Spleen (tissue), 11 donors: ENCODE measurements at regions not wholly inside any gene's neighbourhood (a gene's known extent, or its start where the extent isn't known, plus 50 kb on each side); places are given as distances from the start of the nearest gene placed in this dataset.

ENCODE experiments used
- DNase-seq: peaks from one replicate; pipeline ENCODE4 v3.0.0-alpha.2; 2020
- H3K27ac ChIP-seq, 8 donors: fragments of 200-600 bp; sonication (generic) in 7 of 8; 1 replicate in 4 of 8; 2 replicates in 4 of 8; pipeline versions ENCODE4 v1.5.0 to v1.8.0; 2016 to 2021; ENCODE audit warnings: inconsistent platforms in 4 of 8, mild to moderate bottlenecking in 4 of 8, moderate library complexity in 1 of 8
- H3K27me3 ChIP-seq, 7 donors: fragments of 200-600 bp; sonication (generic) in 6 of 7; replicated peaks in 1 of 7; 1 replicate in 4 of 7; 2 replicates in 3 of 7; pipeline versions ENCODE4 v1.5.0 to v1.8.0; 2016 to 2021; ENCODE audit warnings: inconsistent platforms in 3 of 7, mild to moderate bottlenecking in 1 of 7
- H3K36me3 ChIP-seq, 6 donors: fragments of 200-600 bp; sonication (generic) in 5 of 6; 1 replicate in 4 of 6; 2 replicates in 2 of 6; pipeline versions ENCODE4 v1.5.0 to v1.8.0; 2016 to 2021; ENCODE audit warnings: inconsistent platforms in 2 of 6
- H3K4me1 ChIP-seq, 6 donors: fragments of 200-600 bp; sonication (generic) in 5 of 6; 1 replicate in 3 of 6; 2 replicates in 3 of 6; pipeline versions ENCODE4 v1.5.0 to v1.8.0; 2016 to 2021; ENCODE audit warnings: inconsistent platforms in 3 of 6
- H3K4me3 ChIP-seq, 8 donors: fragments of 200-600 bp; sonication (generic) in 7 of 8; 1 replicate in 4 of 8; 2 replicates in 4 of 8; pipeline versions ENCODE4 v1.5.0 to v1.8.0; 2016 to 2021; ENCODE audit warnings: inconsistent platforms in 4 of 8, mild to moderate bottlenecking in 4 of 8, moderate library complexity in 2 of 8
- H3K9me3 ChIP-seq, 8 donors: fragments of 200-600 bp; sonication (generic) in 7 of 8; 1 replicate in 4 of 8; 2 replicates in 4 of 8; pipeline versions ENCODE4 v1.5.0 to v1.8.0; 2016 to 2021; ENCODE audit warnings: inconsistent platforms in 4 of 8
- CTCF ChIP-seq, 11 experiments: fragments of 200-600 bp in 7 of 11; fragments of 450-650 bp in 4 of 11; sonication (generic) in 4 of 11; IDR thresholded peaks in 8 of 11; conservative IDR thresholded peaks in 3 of 11; 1 replicate in 7 of 11; 2 replicates in 4 of 11; pipeline versions ENCODE4 v1.4.0 to v1.8.0; 2016 to 2021; ENCODE audit warnings: antibody characterized with exemption in 11 of 11, inconsistent platforms in 4 of 11, mild to moderate bottlenecking in 1 of 11
- POLR2A ChIP-seq, 3 donors: fragments of 450-650 bp; IDR thresholded peaks; one replicate each; pipeline ENCODE4 v1.5.1; 2017; ENCODE audit warnings: antibody characterized with exemption in 3 of 3, mild to moderate bottlenecking in 1 of 3
- POLR2AphosphoS5 ChIP-seq, 3 donors: sonication (generic); formaldehyde crosslinking; IDR thresholded peaks; one replicate each; pipeline ENCODE4 v1.5.1; 2017; ENCODE audit warnings: antibody characterized with exemption in 3 of 3
- WGBS, 5 donors: extraction: QIAGEN DNeasy Blood & Tissue Kit in 3 of 5; methylation state at CpG; one replicate each; pipeline versions ENCODE4 v1.1.5 to v1.1.7; 2013 to 2018; 5-methylcytosine and 5-hydroxymethylcytosine counted together
- intact Hi-C: fragments of 100-400 bp; cut with DNase I; formaldehyde crosslinking; loops from one replicate; pipeline ENCODE4 v1.15.0; 2023; ENCODE audit warnings: low total_unique reads
- donor health status: healthy with polysubstance abuse.
- donor health status: DM: no; HTN: no; CAD: no; lungs with moderate emphysema.
- donor health status: DM: no; HTN: no; CAD: no.
- donor health status: Bipolar disorder and iron deficiency.
- donor health status: healthy.
- donor health status: DM: no; HTN: no; CAD: no.
- donor health status: DM: yes; HTN: yes; CAD: no.

- TF ChIP-seq POLR2A (IDR thresholded peaks at IDR 0.05): no peak
- no peak for TF ChIP-seq POLR2AphosphoS5 (IDR thresholded peaks at IDR 0.05)
- TF ChIP-seq CTCF (IDR thresholded peaks at IDR 0.05 in 8 of 11, conservative IDR thresholded peaks at IDR 0.05 in 3 of 11): no peak
- Histone ChIP-seq H3K4me1 (no peaks in the 10 kb centered on the region), H3K36me3 (no peaks in the 10 kb centered on the region), H3K27ac (no peak overlapping the region), H3K27me3 (no peaks in the 10 kb centered on the region), H3K9me3 (peaks cover 0 to 8% (median 1%) of the 10 kb centered on the region in 8 donors), H3K4me3 (no peak overlapping the region)
- DNase-seq: no peak
- 48 to 72% (median 54%) methylated on average over 2 of the region's 2 CpGs for WGBS, 5 donors
- intact Hi-C loops: no loop called here
Observed at GRCh38 chr11:106152013-106152412, 74.6 kb downstream of the AASDHPPT start.

DNA sequence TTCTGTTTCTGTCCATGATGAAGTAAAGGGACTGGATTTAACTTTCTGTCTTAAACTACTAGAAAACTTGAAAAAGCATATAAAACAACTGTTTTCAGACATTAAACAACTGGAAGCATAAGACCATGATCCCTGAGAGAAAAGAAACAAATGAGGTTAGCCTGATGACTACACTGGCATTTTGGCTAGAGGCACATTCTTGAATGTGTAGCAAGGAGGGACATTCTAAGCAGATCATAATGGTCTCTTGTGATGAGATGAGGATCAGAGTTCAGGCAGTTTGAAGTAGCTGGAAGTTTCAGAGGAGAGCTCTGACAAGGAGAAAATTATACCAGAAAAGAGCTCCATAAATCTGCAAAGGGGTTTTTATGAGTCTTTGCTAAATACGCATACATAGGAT is 75.4 kb downstream of the AASDHPPT start:
- no peak for DNase-seq
- peaks cover 0 to under 1% (median 0%) of the 10 kb centered on the region in 8 donors for H3K9me3 ChIP-seq
- H3K4me1 ChIP-seq: no peaks in the 10 kb centered on the region
- H3K27me3 ChIP-seq: no peaks in the 10 kb centered on the region
- 0 to 5% (median 2%) methylated on average over 1 of the region's 1 CpG for WGBS, 5 donors
- no peaks in the 10 kb centered on the region for H3K36me3 ChIP-seq
- intact Hi-C loops: no loop called here
- no peak overlapping the region for H3K27ac ChIP-seq
- TF ChIP-seq POLR2AphosphoS5 (IDR thresholded peaks at IDR 0.05): no peak
- no peak for TF ChIP-seq CTCF (IDR thresholded peaks at IDR 0.05 in 8 of 11, conservative IDR thresholded peaks at IDR 0.05 in 3 of 11)
- TF ChIP-seq POLR2A (IDR thresholded peaks at IDR 0.05): no peak
- no peak overlapping the region for H3K4me3 ChIP-seq

DNA sequence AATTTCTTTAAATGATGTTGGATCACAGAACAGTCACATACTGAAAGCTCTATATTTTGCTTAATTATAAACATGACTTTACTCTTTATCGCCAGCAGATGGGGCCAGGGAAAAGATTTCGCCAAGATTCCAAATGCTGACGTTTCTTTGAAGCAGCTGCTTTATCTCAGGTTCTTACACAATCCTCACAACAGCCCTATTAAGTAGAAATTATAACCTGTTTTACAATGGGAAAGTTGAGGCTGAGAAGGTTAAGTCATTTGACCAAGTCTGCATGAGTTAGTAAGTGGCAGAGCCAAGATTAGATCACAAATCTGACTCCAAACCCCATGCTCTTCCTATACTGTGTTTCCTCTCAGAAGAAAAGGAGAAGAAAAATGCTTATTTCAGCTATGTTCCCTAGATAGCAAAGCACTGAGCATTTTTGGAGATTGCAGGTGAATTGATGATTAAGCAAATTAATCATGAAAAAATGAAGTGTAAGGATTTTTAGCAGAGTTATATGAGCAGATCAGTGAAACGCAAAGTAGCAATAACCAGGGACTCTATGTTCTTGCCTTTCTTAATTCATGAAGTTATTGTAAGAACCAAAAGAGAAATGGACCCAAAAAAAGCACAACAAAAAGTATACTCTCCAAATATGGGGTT is 79.0 kb downstream of the AASDHPPT start:
- Histone ChIP-seq H3K27me3 (no peaks in the 10 kb centered on the region), H3K9me3 (no peaks in the 10 kb centered on the region), H3K27ac (no peak overlapping the region), H3K4me1 (no peaks in the 10 kb centered on the region), H3K36me3 (no peaks in the 10 kb centered on the region), H3K4me3 (no peak overlapping the region)
- no peak for TF ChIP-seq POLR2AphosphoS5 (IDR thresholded peaks at IDR 0.05)
- TF ChIP-seq CTCF (IDR thresholded peaks at IDR 0.05 in 8 of 11, conservative IDR thresholded peaks at IDR 0.05 in 3 of 11): peak in 4 of 11 experiments; percentile 19 to 31 (median 24)
- 22 to 28% (median 25%) methylated on average over 4 of the region's 4 CpGs for WGBS, 5 donors
- intact Hi-C loops: no loop called here
- DNase-seq: no peak

GRCh38 chr11:106158406-106158805 is 80.9 kb downstream of the AASDHPPT start:
- intact Hi-C loops: no loop called here
- TF ChIP-seq POLR2A (IDR thresholded peaks at IDR 0.05): no peak
- no peak for TF ChIP-seq POLR2AphosphoS5 (IDR thresholded peaks at IDR 0.05)
- Histone ChIP-seq H3K9me3 (no peaks in the 10 kb centered on the region), H3K27me3 (no peaks in the 10 kb centered on the region), H3K4me1 (no peaks in the 10 kb centered on the region), H3K27ac (no peak overlapping the region), H3K4me3 (no peak overlapping the region), H3K36me3 (no peaks in the 10 kb centered on the region)
- 61 to 77% (median 66%) methylated on average over 3 of the region's 3 CpGs for whole genome bisulfite sequencing, 5 donors
- DNase-seq: no peak

GRCh38 chr11:106159836-106160235 is 82.4 kb downstream of the AASDHPPT start:
- no peak for DNase-seq
- Histone ChIP-seq H3K9me3 (no peaks in the 10 kb centered on the region), H3K27me3 (no peaks in the 10 kb centered on the region), H3K4me1 (no peaks in the 10 kb centered on the region), H3K4me3 (no peak overlapping the region), H3K27ac (no peak overlapping the region), H3K36me3 (no peaks in the 10 kb centered on the region)
- no peak for TF ChIP-seq CTCF (IDR thresholded peaks at IDR 0.05 in 8 of 11, conservative IDR thresholded peaks at IDR 0.05 in 3 of 11)
- no peak for TF ChIP-seq POLR2A (IDR thresholded peaks at IDR 0.05)
- no peak for TF ChIP-seq POLR2AphosphoS5 (IDR thresholded peaks at IDR 0.05)
- intact Hi-C loops: no loop called here
